T-helper 17 cell (primary cell): ENCODE measurements at regions not wholly inside any gene's neighbourhood (a gene's known extent, or its start where the extent isn't known, plus 50 kb on each side); places are given as distances from the start of the nearest gene placed in this dataset.

Experiments
- ATAC-seq: fragments of 150-1000 bp; cut with Tn5 transposase; 2 replicates; pipeline ENCODE4 v1.10.0; 2021; ENCODE audit warnings: mild to moderate bottlenecking, moderate library complexity
- DNase-seq, 3 donors: peaks; one replicate each; pipeline versions ENCODE4 v3.0.0 to v3.0.0-alpha.2; 2020 to 2021
- H3K9me3 ChIP-seq: one replicate; pipeline ENCODE4 v1.7.0; 2013; ENCODE audit warnings: low read length, mild to moderate bottlenecking; ENCODE audit not compliant: control insufficient read depth, poor library complexity, severe bottlenecking
- H3K27ac Mint-ChIP-seq: one replicate; pipeline ENCODE4 v1.8.0; 2022; ENCODE audit warnings: mild to moderate bottlenecking, moderate library complexity, mixed read lengths
- H3K27me3 Mint-ChIP-seq: one replicate; pipeline ENCODE4 v1.8.0; 2022; ENCODE audit warnings: mixed read lengths
- H3K36me3 Mint-ChIP-seq: one replicate; pipeline ENCODE4 v1.8.0; 2022; ENCODE audit warnings: low read depth, mixed read lengths
- H3K4me1 Mint-ChIP-seq: one replicate; pipeline ENCODE4 v1.8.0; 2022; ENCODE audit warnings: mild to moderate bottlenecking, mixed read lengths
- H3K4me3 Mint-ChIP-seq: one replicate; pipeline ENCODE4 v1.8.0; 2022; ENCODE audit warnings: mild to moderate bottlenecking, moderate library complexity, mixed read lengths

GRCh38 chr4:125022855-125023501 is 291.8 kb upstream of the FAT4 start:
- ATAC-seq = no peak
- H3K4me3 Mint-ChIP-seq = no peak overlapping the region
- H3K36me3 Mint-ChIP-seq = no peaks in the 10 kb centered on the region
- DNase-seq = no peak
- H3K27me3 Mint-ChIP-seq = no peaks in the 10 kb centered on the region
- no peak overlapping the region for H3K27ac Mint-ChIP-seq
- no peaks in the 10 kb centered on the region for H3K4me1 Mint-ChIP-seq
- no peaks in the 10 kb centered on the region for H3K9me3 ChIP-seq

DNA sequence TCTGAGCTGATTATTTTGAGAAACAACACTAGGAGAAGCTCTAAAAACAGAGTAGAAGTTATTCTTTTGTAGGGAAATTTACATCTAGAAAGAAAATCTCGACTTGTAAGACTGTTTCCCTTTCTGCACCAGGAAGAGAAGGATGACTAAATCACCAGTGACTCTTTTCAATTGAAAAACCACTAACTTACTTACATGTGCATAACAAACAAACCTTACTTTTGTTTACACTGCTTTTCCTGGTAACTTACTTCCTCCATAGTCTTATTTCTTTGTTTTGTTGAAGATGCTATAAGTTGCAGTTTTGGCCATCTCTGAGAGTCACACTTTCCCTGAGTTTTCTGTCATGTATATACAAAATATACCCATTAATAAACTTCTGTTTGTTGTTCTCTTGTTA is 293.6 kb upstream of the FAT4 start:
- Mint-ChIP-seq H3K27ac (no peak overlapping the region), H3K36me3 (no peaks in the 10 kb centered on the region), H3K27me3 (no peaks in the 10 kb centered on the region), H3K4me1 (no peaks in the 10 kb centered on the region), H3K4me3 (no peak overlapping the region)
- DNase-seq (no peak), ATAC-seq (no peak)
- H3K9me3 ChIP-seq = no peaks in the 10 kb centered on the region

DNA sequence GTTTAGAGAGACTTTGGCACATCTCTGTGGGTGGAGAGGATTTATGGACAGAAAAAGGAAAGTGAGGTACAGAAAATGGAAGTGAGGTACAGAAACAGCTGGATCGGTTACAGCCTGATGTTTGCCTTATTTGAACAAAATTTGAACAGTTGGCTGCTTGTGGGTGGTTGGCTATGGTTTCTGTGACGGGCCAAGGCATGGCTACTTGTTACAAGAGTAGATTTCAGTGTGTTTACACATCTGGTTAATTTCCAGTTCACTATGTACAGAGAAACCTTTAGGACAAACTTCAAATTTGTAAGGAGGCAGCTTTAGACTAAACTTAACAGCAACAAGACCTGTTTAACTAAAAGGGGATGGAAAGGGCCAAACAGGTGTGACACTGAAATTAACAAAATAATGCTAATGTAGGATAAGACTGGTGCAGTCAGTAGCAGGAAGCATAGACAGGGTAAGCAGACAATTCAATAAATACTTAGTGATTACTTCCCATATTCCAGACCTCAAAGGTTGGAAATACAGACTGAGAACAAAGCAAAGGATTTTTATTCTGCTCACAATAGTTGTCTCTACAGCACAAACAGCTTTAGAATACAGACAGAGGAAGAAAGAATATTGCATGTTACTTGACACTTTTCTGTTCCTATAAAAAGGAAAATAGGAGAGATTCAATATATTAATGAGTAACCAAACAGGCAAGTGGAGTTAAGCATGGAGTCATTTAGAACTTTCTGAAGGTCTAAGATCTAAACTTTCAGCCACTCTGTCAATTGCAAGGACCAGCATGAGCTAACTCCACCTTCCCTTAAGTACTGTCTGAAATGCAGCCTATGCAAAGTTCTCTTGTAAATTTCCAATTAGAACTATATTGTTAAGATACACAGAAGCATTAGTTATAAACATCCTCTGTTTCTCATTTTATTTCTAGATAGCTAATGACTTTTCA is 294.4 kb upstream of the FAT4 start:
- Mint-ChIP-seq H3K4me1 (no peaks in the 10 kb centered on the region), H3K27ac (no peak overlapping the region), H3K27me3 (no peaks in the 10 kb centered on the region), H3K4me3 (no peak overlapping the region), H3K36me3 (no peaks in the 10 kb centered on the region)
- no peaks in the 10 kb centered on the region for H3K9me3 ChIP-seq
- no peak for ATAC-seq
- DNase-seq = no peak

DNA sequence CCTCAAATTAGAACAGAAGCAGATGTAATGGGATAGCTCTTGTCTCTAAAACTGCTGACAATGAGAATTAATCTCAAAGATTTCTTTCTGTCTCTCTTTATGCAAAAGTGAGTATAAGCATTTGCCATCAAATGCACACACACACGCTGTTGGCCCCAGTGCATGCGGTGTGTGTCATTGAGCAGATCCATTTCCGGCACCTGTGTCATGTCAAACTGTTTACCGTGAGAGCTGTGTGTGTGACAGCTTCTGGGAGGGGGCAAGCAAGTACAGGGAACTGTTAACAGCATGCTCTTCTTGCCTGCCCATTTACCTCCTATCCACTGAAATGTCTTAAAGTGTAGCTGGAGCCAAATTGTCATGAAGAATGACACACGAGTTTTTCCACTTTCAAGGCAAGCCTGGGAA is 297.9 kb upstream of the FAT4 start:
- ATAC-seq (no peak), DNase-seq (no peak)
- no peak overlapping the region for H3K4me3 Mint-ChIP-seq
- H3K4me1 Mint-ChIP-seq = no peaks in the 10 kb centered on the region
- H3K9me3 ChIP-seq = no peaks in the 10 kb centered on the region
- H3K27me3 Mint-ChIP-seq = no peaks in the 10 kb centered on the region
- H3K27ac Mint-ChIP-seq = no peak overlapping the region
- H3K36me3 Mint-ChIP-seq = no peaks in the 10 kb centered on the region

DNA sequence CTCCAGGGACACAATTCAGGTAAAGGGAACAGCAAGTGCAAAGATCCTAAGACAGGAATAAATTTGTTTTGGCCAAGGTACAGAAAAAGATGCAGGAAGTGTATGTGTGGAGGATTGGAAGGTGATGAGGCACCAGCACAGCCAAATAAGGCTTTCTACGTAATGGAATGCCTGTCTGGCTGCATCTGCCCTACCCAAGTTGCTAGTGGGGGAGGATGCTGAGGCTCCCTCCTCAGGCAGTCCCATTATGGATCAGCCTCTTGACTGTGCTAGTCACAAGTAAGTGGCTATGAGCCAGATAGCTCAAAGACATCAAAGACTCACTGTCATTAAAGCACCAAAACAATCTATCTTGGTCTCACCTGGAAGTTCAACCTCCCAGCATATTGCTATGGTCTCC is 300.9 kb upstream of the FAT4 start:
- Mint-ChIP-seq H3K4me3 (no peak overlapping the region), H3K27ac (no peak overlapping the region), H3K4me1 (no peaks in the 10 kb centered on the region), H3K27me3 (no peaks in the 10 kb centered on the region), H3K36me3 (no peaks in the 10 kb centered on the region)
- no peak for DNase-seq
- H3K9me3 ChIP-seq = no peaks in the 10 kb centered on the region
- ATAC-seq = no peak

GRCh38 chr4:125011646-125012045 is 299.1 kb upstream of the ANKRD50 start:
- ATAC-seq = no peak
- H3K4me1 Mint-ChIP-seq = no peaks in the 10 kb centered on the region
- H3K4me3 Mint-ChIP-seq = no peak overlapping the region
- H3K27ac Mint-ChIP-seq = no peak overlapping the region
- no peaks in the 10 kb centered on the region for H3K9me3 ChIP-seq
- no peaks in the 10 kb centered on the region for H3K36me3 Mint-ChIP-seq
- DNase-seq = no peak
- H3K27me3 Mint-ChIP-seq = no peaks in the 10 kb centered on the region

DNA sequence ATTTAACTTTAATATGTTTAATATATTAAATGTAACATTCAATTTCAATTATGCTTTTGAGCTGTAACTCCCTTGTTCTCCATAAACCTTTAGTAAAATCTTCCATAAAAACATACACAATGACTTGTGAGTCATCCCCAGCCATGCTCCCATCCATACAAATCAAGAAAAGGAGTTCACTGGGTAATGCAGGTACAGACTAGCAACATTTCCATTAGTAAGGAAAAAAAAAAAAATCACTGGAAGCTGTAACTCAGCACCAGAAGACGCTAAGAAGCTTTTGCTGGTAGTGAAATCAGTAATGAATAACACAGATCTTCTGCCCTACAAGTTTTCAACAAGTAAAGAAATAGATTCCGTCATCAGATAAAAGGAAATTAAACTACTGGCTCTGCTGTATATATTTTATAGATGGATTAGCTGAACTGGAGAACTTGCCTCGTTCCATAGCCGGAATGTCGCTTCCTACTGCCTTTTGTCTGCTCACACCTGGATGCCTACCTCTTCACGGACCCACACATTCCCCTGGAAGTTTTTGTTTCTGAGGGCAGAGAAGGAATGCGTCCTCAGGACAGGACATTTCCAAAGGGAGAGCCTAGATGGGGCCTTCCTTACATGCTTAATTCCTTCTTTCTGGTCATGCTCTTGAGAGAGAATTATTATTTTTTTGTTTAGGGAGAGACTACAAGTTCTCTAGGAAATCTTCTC is 298.4 kb upstream of the ANKRD50 start:
- H3K27me3 Mint-ChIP-seq = no peaks in the 10 kb centered on the region
- DNase-seq = no peak
- H3K4me3 Mint-ChIP-seq = no peak overlapping the region
- H3K9me3 ChIP-seq = no peaks in the 10 kb centered on the region
- no peaks in the 10 kb centered on the region for H3K36me3 Mint-ChIP-seq
- no peak overlapping the region for H3K27ac Mint-ChIP-seq
- no peak for ATAC-seq
- no peaks in the 10 kb centered on the region for H3K4me1 Mint-ChIP-seq

- DNase-seq = no peak
- H3K4me1 Mint-ChIP-seq = no peaks in the 10 kb centered on the region
- H3K27me3 Mint-ChIP-seq = no peaks in the 10 kb centered on the region
Observed at GRCh38 chr4:125008676-125009075, 296.1 kb upstream of the ANKRD50 start.

DNA sequence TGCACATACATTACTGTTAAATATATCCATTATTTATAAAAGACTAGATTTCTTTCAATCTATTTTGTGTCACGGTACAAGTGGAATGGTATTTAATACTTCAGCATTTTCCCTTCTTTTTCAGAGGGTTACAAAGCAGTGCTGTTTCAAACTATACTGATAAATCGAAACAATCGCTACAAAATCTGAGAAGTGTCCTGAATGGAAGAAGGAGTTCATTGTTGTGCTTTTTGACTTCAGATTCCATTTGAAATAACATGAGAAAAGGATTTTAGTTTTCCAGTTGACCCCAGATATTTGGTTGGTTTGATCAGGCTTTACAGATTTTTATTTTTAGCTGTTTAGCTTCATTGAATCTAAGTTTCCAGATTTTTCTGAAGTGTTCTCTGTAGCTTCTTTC is 292.1 kb upstream of the ANKRD50 start:
- no peaks in the 10 kb centered on the region for H3K36me3 Mint-ChIP-seq
- no peak for DNase-seq

More at GRCh38 chr4:125008676-125009075, 296.1 kb upstream of the ANKRD50 start:
- Mint-ChIP-seq H3K4me3 (no peak overlapping the region), H3K36me3 (no peaks in the 10 kb centered on the region), H3K27ac (no peak overlapping the region)
- H3K9me3 ChIP-seq = no peaks in the 10 kb centered on the region
- ATAC-seq = no peak

DNA sequence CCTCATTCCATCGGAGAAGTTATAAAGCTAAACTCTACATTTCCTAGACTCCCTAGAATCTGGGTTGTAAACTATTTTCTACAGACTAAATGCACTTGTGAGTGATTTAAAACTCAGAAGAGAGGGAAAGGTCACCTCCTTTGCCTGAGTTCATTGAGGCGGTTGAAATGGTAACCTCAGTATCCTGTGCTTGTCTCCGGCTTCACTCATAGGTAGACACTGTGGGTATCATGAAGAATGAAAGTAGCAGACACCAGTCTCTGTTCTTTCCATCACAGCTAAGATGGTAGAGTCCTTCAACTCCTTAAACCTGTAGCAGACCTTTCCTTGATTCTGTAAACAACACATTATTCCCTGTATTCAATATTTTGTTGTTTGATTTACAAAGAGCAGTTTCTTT is 291.3 kb upstream of the ANKRD50 start:
- no peaks in the 10 kb centered on the region for H3K4me1 Mint-ChIP-seq
- ATAC-seq (no peak), DNase-seq (no peak)
- H3K4me3 Mint-ChIP-seq = no peak overlapping the region
- no peaks in the 10 kb centered on the region for H3K36me3 Mint-ChIP-seq
- H3K27me3 Mint-ChIP-seq = no peaks in the 10 kb centered on the region
- no peaks in the 10 kb centered on the region for H3K9me3 ChIP-seq
- H3K27ac Mint-ChIP-seq = no peak overlapping the region

More for the DNA sequence above, 292.1 kb upstream of the ANKRD50 start:
- Mint-ChIP-seq H3K4me1 (no peaks in the 10 kb centered on the region), H3K27me3 (no peaks in the 10 kb centered on the region), H3K4me3 (no peak overlapping the region), H3K27ac (no peak overlapping the region)
- no peaks in the 10 kb centered on the region for H3K9me3 ChIP-seq
- no peak for ATAC-seq

GRCh38 chr4:124997991-124998390 is 285.5 kb upstream of the ANKRD50 start:
- ATAC-seq (no peak), DNase-seq (no peak)
- no peaks in the 10 kb centered on the region for H3K4me1 Mint-ChIP-seq
- no peak overlapping the region for H3K4me3 Mint-ChIP-seq
- H3K36me3 Mint-ChIP-seq = no peaks in the 10 kb centered on the region
- no peaks in the 10 kb centered on the region for H3K27me3 Mint-ChIP-seq
- no peaks in the 10 kb centered on the region for H3K9me3 ChIP-seq
- H3K27ac Mint-ChIP-seq = no peak overlapping the region

- DNase-seq (no peak), ATAC-seq (no peak)
- no peaks in the 10 kb centered on the region for H3K4me1 Mint-ChIP-seq
- no peaks in the 10 kb centered on the region for H3K27me3 Mint-ChIP-seq
- no peak overlapping the region for H3K4me3 Mint-ChIP-seq
- no peak overlapping the region for H3K27ac Mint-ChIP-seq
- no peaks in the 10 kb centered on the region for H3K9me3 ChIP-seq
- H3K36me3 Mint-ChIP-seq = no peaks in the 10 kb centered on the region
Observed at GRCh38 chr4:124997124-124997523, 284.6 kb upstream of the ANKRD50 start.

DNA sequence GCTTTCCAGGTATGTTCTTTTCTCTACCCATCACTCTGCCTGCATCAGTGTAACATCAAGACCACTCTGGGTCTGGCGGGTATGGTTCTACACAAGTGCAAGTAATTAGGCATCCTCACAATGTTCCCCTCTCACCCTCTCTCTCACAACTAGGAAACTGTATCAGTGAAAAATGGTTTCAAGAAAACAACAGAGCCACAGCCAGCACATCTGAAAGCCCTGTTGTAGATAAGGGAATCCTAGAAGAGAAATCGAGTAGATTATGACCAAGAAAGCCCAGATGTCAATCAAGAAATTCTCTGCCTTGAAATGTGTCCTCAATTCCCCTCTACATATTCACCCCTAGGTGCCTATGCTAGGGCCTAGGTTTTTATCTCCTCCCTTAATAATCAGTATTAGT is 281.3 kb upstream of the ANKRD50 start:
- Mint-ChIP-seq H3K27me3 (no peaks in the 10 kb centered on the region), H3K27ac (no peak overlapping the region), H3K4me3 (no peak overlapping the region), H3K36me3 (no peaks in the 10 kb centered on the region), H3K4me1 (no peaks in the 10 kb centered on the region)
- H3K9me3 ChIP-seq = no peaks in the 10 kb centered on the region
- ATAC-seq = no peak
- no peak for DNase-seq
